ENCODE measurements at regions not wholly inside any gene's neighbourhood (a gene's known extent, or its start where the extent isn't known, plus 50 kb on each side); places are given as distances from the start of the nearest gene placed in this dataset.

GRCh38 chr22:34294986-34295385 lies 374.7 kb upstream of the LARGE1 start:
- no peak overlapping the region for H3K4me3 ChIP-seq (ENCODE audit: low read length)
- no peak for DNase-seq (ENCODE audit: low read depth)
- TF ChIP-seq, protein P1, sequence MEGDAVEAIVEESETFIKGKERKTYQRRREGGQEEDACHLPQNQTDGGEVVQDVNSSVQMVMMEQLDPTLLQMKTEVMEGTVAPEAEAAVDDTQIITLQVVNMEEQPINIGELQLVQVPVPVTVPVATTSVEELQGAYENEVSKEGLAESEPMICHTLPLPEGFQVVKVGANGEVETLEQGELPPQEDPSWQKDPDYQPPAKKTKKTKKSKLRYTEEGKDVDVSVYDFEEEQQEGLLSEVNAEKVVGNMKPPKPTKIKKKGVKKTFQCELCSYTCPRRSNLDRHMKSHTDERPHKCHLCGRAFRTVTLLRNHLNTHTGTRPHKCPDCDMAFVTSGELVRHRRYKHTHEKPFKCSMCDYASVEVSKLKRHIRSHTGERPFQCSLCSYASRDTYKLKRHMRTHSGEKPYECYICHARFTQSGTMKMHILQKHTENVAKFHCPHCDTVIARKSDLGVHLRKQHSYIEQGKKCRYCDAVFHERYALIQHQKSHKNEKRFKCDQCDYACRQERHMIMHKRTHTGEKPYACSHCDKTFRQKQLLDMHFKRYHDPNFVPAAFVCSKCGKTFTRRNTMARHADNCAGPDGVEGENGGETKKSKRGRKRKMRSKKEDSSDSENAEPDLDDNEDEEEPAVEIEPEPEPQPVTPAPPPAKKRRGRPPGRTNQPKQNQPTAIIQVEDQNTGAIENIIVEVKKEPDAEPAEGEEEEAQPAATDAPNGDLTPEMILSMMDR (conservative IDR thresholded peaks at IDR 0.05; ENCODE audit: low read depth, low read length): no peak

- TF ChIP-seq, protein P1 (conservative IDR thresholded peaks at IDR 0.05; ENCODE audit: low read depth, low read length): no peak
- DNase-seq (ENCODE audit: low read depth): no peak
- H3K4me3 ChIP-seq (ENCODE audit: low read length): no peak overlapping the region
Observed at GRCh38 chr22:34296461-34296860, 376.2 kb upstream of the LARGE1 start.

GRCh38 chr22:34297536-34298120 lies 377.4 kb upstream of the LARGE1 start:
- H3K4me3 ChIP-seq (ENCODE audit: low read length): no peak overlapping the region
- no peak for DNase-seq (ENCODE audit: low read depth)
- TF ChIP-seq, protein P1 (conservative IDR thresholded peaks at IDR 0.05; ENCODE audit: low read depth, low read length): no peak

DNA sequence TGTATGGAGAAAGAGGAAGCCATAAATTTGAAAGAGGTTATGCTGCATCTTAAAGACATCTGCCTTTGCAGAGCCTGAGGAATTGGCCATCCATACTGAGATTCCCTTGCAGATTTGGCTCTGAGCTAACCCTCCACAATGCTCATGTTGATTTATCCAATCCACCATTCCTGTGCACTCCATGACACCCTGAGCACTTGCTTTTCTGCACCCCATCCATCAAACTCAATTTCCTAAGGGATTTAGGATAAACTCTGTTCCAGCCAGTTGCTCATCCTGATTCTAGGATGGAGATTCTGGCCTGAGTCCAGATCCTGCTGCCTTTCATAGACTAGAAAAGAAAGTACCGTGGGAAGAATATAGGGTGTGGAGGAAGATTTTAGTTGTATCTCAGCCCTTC lies 379.2 kb upstream of the LARGE1 start:
- H3K4me3 ChIP-seq (ENCODE audit: low read length): no peak overlapping the region
- TF ChIP-seq, protein P1 (conservative IDR thresholded peaks at IDR 0.05; ENCODE audit: low read depth, low read length): no peak
- DNase-seq (ENCODE audit: low read depth): no peak

GRCh38 chr22:34301569-34301968 lies 381.3 kb upstream of the LARGE1 start:
- DNase-seq (ENCODE audit: low read depth): no peak
- TF ChIP-seq, protein P1 (conservative IDR thresholded peaks at IDR 0.05; ENCODE audit: low read depth, low read length): no peak
- no peak overlapping the region for H3K4me3 ChIP-seq (ENCODE audit: low read length)

DNA sequence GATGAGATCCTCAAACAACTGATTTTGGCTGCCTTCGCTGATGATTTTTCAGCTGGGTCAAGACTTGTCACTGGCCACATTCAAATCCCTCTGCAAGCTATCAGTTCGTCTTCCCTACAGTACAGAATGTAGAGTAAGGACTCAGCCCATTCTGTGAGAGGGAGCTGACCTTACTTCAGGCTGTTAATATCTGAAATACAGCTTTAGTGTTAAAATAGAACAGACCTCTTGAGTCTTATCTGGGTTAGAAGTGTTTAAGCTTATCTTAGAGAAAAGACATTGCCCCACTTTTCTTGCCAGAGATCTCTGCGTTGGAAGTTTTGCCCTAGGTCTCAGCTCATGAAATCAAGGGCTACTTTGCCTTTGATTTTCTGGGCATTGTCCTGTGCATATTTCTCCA lies 383.4 kb upstream of the LARGE1 start:
- TF ChIP-seq, protein P1 (conservative IDR thresholded peaks at IDR 0.05; ENCODE audit: low read depth, low read length): no peak
- DNase-seq (ENCODE audit: low read depth): no peak
- H3K4me3 ChIP-seq (ENCODE audit: low read length): no peak overlapping the region

DNA sequence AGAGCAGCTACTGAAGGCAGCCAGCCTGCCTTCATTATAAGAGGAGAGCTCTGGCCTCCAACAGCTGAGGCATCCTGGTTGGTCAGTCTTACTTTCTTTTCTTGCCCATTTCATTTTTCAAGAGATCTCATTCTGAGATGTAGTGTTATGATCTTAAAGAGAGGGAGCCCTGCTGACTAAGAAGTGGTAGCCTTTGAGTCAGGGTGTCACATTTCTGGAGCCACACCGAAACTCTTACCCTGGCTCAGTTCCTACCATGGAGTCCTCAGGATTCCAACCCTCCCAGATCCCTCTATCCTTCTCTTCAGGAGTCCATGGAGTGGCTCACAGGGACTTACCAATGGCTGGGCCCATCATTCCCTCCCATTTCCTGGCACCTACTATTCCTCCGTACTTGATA lies 386.1 kb upstream of the LARGE1 start:
- no peak overlapping the region for H3K4me3 ChIP-seq (ENCODE audit: low read length)
- DNase-seq (ENCODE audit: low read depth): no peak
- TF ChIP-seq, protein P1 (conservative IDR thresholded peaks at IDR 0.05; ENCODE audit: low read depth, low read length): no peak

Data from retinal pigment epithelial cell (primary cell).